Activated CD4-positive, alpha-beta T cell treated with anti-CD3 and anti-CD28 coated beads for 48 hours (primary cell): ENCODE measurements at regions not wholly inside any gene's neighbourhood (a gene's known extent, or its start where the extent isn't known, plus 50 kb on each side); places are given as distances from the start of the nearest gene placed in this dataset.

Experiments used
- DNase-seq: peaks from one replicate; pipeline ENCODE4 v3.0.0-alpha.2; 2020

DNA sequence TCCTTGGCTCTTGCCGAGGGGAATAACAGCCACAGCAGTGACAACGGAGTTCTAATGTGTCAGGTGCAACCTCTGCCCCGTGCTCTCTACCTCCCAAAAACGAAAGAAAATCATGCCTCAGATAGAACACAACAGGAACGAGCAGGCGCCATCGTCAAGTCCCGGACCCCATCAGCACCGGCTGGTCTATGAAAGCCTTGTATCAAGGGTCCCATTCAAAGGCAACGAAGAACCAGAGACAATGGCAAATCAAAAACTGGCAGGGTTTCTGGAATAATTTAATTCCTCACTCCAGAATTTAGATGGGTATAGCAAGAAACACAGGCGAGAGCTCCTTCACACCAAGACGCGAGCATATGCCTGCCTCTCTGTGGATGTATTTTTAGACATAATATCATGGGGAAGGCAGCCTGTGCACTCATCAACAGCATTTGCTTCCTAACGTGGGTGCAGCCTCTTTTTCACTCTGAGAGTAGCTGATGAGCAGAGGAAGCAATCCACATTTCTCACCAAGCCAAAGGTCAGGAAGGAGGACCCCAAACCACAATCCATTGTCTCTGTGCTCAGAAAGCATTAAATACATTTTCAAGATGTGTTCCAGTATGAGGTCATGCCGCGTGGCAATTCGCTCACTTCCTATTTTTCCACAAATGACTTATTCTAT lies 193.4 kb upstream of the BLID start:
- no peak for DNase-seq

DNA sequence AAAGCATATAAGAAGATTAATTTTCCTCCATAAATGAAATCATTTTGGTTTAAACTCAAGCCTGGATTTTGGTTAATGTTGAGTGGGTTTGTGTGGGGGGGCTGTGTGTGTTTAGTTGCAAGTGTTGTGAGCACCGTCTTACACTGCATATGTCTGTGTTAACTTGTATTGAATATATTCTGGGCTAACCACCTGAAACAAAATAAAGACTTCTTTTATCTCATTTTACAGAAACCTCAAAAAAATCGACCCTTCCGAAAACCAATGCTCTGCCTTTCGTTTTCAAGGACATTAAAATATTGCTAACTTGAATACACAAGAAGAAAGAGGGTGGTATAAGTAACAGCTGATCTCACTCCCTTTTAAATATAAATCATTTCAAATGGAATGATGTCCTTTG lies 192.2 kb upstream of the BLID start:
- DNase-seq, result no peak

DNA sequence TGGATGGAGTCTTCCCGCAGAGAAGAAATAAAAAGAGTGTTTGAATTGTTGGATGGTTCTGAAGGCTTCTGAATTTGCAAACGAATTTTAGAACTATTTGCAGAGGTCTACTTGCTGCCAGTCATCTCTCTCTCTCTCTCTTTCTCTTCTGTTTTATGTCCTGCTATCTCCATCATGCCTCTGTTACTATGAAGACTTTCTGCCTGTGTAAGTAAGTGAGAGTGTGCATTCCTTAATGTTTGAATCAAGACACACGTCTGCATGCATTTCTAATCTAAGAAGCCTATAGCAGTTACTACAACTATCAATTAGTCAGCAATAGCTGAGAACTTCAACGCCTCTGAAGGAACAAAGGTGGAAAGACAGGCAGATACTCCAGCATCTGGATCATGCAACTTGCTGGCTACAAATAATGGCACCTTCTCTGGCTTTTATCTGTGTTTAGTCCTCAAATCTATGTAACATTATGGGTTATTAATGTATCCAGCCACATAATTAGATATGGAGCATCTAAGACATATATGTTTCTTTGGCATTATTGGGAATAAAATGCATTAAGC lies 191.5 kb upstream of the BLID start:
- no peak for DNase-seq

DNA sequence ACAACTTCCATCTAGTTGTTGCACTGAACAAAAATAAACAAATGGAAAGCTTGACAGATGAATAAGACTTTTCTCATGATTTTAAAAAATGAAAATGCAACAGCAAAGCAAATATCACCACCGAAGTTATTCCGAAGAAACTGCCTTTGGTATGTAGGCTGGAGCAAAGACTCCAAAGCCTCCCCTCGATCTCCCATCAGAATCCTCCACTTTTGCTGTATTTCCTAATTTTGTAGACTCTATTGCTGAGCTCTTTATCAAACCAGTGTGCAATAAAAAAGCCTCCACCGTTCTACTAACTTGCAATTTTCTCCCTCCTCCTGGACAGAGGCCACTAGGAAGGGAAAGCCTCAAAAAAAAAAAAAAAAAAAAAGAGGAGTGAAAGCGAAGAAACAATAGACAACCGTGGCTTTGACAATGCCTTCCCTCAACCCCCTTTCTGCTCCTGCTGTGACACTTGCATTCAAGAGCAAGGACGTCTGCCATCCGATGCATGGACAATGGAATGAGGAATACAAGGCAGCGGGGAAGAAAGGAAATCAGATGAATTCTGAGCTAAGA lies 190.9 kb upstream of the BLID start:
- no peak for DNase-seq

GRCh38 chr11:122305426-122306320 lies 189.7 kb upstream of the BLID start:
- no peak for DNase-seq

- no peak for DNase-seq
These were observed 189.0 kb upstream of the BLID start for GRCh38 chr11:122304973-122305372.

GRCh38 chr11:122304306-122304705 lies 188.3 kb upstream of the BLID start:
- DNase-seq, result no peak

GRCh38 chr11:122294041-122294440 lies 178.0 kb upstream of the BLID start:
- DNase-seq, result no peak

- no peak for DNase-seq
These were observed 177.4 kb upstream of the BLID start for GRCh38 chr11:122293296-122294023.

DNA sequence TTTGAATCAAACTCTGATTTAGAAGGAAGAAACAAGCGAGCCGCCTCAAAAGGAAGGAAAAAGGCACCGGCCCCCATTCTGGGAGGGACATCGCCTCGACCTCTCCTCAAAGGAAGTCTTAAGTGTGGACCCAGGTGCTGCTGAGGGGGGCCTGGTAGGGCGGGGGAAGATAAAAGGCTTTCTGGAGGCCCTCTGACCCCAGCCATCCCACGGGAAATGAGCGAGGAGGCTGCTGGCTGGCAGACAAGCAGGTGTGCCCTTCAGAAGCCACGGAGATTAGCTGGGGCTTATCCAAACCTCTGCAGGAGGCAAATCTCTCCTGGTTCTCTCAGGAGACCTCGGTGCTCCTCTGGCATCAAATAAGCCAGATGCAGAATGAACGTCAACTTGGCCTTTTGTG lies 171.4 kb upstream of the BLID start:
- DNase-seq, result no peak

- DNase-seq, result no peak
These were observed 169.3 kb upstream of the BLID start for GRCh38 chr11:122285070-122285988.

DNA sequence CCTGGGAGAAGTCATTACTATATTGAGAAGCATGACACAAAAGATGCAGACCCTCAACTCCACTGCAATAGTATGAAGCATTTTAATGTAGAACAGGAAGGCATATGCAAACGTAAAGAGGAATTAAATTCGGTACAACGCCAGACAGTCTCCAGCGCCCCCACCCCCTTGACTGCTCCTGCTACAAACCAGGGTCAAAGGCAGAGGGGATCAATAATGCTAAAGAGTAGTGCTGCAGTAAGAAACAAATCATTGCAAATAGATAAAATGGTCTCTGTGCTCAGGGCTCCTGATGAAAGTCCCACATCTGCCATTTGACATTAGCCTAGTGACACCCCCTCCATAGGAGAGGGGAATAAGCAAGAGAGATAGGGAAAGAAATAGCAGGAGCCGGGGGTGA lies 164.9 kb upstream of the BLID start:
- DNase-seq, result no peak

DNA sequence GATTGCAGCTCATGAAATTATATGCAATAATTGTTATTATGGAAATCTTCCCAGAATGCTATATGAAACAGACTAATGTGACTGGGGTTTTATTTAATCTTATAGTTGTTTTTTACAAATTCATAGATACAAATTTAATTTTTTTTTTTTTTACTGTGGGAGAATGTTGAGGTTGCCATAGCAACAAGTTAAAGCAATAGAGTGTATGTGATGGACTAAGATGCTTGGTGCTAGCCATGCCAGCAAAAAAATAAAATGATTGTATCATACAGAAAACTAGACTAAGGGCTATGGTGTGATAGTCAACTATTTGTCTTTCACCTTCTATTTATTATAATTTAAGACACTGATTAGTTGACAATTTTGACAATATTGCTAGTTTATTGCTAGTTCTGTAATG lies 163.2 kb upstream of the BLID start:
- DNase-seq, result no peak

DNA sequence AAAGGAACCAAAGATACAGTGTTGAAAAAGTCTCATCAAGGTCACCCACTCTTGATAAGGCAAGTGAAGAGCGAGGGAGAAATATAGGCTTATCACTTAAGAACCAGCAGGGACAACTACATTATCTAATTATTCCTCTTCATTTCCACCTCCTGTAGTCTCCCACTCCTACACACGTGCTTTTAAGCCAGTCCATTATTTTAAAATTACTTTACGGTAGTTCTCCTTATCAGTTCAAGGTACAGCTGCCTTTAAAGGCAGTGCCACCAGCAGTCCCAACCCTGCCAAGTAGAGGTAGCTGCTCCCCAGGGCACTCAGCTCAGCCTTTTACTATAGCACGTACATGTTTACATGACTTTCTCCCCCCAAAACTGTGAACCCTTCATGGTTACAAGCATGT lies 161.5 kb upstream of the BLID start:
- DNase-seq, result no peak

GRCh38 chr11:122276221-122276620 lies 160.2 kb upstream of the BLID start:
- no peak for DNase-seq

DNA sequence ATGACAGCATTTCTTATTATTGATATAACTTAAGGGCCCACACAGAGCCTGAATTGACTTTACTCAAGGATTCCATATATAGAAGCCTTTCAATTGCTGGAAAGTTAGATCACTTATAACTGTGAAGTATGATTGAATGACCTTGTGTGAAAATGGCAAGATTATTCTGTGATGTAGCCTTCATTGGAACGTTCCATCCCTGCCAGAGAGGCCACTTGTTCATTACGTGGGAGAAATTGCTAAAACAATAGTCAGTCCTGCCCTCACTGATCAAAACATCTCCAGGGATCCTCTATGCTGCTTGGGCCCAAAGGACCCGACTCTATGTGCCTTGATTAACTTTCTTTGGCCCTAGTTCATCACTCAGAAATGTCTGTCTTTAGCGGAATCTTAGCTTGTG lies 159.5 kb upstream of the BLID start:
- DNase-seq, result no peak

- no peak for DNase-seq
These were observed 157.6 kb upstream of the BLID start for GRCh38 chr11:122273476-122274191.

- no peak for DNase-seq
These were observed 155.7 kb upstream of the BLID start for GRCh38 chr11:122271745-122272144.

DNA sequence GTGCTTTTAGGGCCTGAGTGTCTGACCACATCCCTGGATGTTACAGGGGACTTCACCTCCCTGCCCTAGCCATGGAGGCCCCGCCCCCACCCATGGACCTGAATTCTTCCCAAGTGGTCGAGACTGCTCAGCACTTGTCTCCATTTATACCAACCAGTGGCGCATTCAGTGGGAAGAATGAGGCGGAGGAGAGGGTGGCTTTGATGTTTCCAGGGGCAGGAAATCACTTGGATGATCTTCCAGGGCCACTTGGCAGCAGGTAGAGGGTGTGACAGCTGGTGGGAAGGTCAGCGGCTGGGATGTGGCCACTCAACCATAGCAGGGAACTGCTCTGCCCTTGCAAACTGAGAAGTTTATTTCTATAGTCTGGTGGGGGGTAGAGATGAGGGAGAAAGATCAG lies 155.1 kb upstream of the BLID start:
- no peak for DNase-seq

DNA sequence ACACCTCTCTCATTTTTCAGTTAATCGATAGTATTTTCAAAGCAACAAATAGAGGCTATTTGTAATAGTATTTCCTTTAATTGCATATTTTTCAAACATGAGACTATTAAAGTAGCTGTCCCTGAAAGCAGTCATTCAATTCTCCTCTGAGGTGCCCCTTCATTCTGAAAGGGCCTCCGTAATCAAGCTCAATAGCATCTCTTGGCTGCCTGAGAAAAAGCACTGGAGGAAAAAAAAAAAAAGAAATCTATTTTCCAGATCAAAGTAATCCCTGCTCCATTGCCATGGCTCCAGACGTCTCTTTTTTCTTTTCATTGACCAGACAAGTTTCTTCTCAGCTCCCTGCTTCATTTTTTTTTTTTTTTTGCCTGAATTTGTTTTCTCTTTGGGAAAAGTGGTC lies 154.5 kb upstream of the BLID start:
- DNase-seq, result no peak

DNA sequence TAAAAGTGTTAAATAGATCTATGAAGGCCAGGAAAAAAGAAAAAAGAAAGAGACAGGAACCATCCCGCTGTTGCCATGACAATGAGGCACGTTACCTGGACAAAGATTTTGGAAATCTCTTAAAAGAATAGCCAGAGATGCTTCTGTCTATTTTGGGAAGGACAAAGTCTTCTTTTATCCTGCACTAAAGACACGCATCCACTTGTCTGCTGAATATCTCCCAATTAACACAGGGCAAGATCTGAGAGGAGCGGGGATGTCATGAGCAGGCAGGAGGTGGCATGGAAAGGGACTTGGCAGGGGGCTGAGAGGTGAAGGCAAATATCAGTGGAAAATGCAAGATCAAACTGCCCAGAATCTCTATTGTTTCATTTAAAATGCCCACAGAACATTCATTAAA lies 153.8 kb upstream of the BLID start:
- DNase-seq, result no peak
